Activated CD4-positive, alpha-beta T cell treated with anti-CD3 and anti-CD28 coated beads, Interleukin-2, amount 10 ng/mL, durations not matched to agents 24 days and 14 days (primary cell): ENCODE measurements at regions not wholly inside any gene's neighbourhood (a gene's known extent, or its start where the extent isn't known, plus 50 kb on each side); places are given as distances from the start of the nearest gene placed in this dataset.

ENCODE experiments used
- DNase-seq: peaks from one replicate; pipeline ENCODE4 v3.0.0; 2022
- H3K27ac Mint-ChIP-seq: one replicate; pipeline ENCODE4 v1.8.0; 2022; ENCODE audit warnings: mild to moderate bottlenecking, mixed read lengths
- H3K27me3 Mint-ChIP-seq: one replicate; pipeline ENCODE4 v1.8.0; 2022; ENCODE audit warnings: mixed read lengths
- H3K36me3 Mint-ChIP-seq: one replicate; pipeline ENCODE4 v1.8.0; 2022; ENCODE audit warnings: low read depth, mild to moderate bottlenecking, mixed read lengths
- H3K4me1 Mint-ChIP-seq: one replicate; pipeline ENCODE4 v1.8.0; 2021; ENCODE audit warnings: mixed read lengths
- H3K4me3 Mint-ChIP-seq: one replicate; pipeline ENCODE4 v1.8.0; 2022; ENCODE audit warnings: mild to moderate bottlenecking, moderate library complexity, mixed read lengths
- H3K9me3 Mint-ChIP-seq: one replicate; pipeline ENCODE4 v1.8.0; 2021; ENCODE audit warnings: mixed read lengths
- intact Hi-C: fragments of 100-400 bp; cut with micrococcal nuclease; formaldehyde crosslinking; loops from one replicate; pipeline ENCODE4 v1.15.1; 2023

DNA sequence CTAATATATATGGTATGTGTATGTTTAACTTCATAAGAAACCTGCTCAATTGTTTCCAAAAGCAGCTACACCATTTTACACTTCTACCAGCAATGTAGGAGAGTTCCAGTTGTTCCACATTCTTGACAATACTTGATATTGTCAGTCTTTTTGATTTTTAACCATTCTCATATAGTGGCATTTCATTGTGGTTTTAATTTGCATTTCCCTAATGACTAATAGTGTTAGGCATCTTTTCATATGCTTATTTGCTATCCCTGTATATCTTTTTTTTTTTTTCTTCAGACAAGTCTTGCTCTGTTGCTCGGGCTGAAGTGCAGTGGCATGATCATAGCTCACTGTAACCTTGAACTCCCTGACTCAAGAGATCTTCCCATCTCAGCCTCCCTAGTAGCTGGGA, 58.2 kb upstream of the TRIM2 start:
- peaks cover 2% of the 10 kb centered on the region for H3K4me1 Mint-ChIP-seq
- no peak overlapping the region for H3K4me3 Mint-ChIP-seq
- no peaks in the 10 kb centered on the region for H3K9me3 Mint-ChIP-seq
- H3K27me3 Mint-ChIP-seq: peaks cover 32% of the 10 kb centered on the region
- intact Hi-C loops: no loop called here
- H3K27ac Mint-ChIP-seq: no peak overlapping the region
- no peak for DNase-seq
- H3K36me3 Mint-ChIP-seq: no peaks in the 10 kb centered on the region

DNA sequence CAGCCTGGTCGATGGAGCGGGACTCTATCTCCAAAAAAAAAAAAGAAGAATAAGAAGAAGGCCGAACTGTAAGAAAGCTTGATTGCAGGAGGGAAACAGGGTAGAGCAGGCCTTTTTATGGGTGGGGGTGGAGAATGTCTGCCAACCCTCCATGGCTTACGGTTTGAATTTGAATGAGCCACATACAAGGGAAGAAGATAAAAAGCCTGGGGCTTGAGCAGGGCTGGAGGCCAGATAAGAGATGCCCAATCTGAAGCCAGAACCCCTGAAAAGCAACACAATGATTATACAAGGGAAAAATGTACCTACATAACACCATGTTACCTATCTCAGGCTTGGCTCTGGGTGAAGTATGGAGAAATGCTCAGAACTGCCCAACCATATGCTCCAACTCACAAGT, 57.3 kb upstream of the TRIM2 start:
- Mint-ChIP-seq H3K4me1 (peaks cover 6% of the 10 kb centered on the region), H3K27me3 (peaks cover 40% of the 10 kb centered on the region), H3K27ac (no peak overlapping the region), H3K9me3 (no peaks in the 10 kb centered on the region), H3K36me3 (no peaks in the 10 kb centered on the region), H3K4me3 (no peak overlapping the region)
- DNase-seq: no peak
- intact Hi-C loops: no loop called here

DNA sequence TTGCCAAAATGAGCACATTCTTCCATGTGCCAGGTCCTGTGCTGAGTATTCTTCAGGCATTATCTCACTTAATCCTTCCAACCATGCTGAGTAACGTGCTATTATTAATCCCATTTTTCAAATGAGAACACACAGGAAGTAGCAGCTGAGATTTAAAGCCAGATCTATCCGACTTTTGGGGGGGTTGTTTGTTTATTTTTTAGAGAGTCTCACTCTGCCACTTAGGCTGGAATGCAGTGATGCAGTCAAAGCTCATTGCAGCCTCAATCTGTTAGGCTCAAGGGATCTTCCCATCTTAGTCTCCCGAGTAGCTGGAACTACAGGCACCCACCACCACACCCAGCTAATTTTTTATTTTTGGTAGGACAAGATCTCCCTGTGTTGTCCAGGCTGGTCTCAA, 55.5 kb upstream of the TRIM2 start:
- intact Hi-C loops: no loop called here
- H3K27me3 Mint-ChIP-seq: peaks cover 40% of the 10 kb centered on the region

DNA sequence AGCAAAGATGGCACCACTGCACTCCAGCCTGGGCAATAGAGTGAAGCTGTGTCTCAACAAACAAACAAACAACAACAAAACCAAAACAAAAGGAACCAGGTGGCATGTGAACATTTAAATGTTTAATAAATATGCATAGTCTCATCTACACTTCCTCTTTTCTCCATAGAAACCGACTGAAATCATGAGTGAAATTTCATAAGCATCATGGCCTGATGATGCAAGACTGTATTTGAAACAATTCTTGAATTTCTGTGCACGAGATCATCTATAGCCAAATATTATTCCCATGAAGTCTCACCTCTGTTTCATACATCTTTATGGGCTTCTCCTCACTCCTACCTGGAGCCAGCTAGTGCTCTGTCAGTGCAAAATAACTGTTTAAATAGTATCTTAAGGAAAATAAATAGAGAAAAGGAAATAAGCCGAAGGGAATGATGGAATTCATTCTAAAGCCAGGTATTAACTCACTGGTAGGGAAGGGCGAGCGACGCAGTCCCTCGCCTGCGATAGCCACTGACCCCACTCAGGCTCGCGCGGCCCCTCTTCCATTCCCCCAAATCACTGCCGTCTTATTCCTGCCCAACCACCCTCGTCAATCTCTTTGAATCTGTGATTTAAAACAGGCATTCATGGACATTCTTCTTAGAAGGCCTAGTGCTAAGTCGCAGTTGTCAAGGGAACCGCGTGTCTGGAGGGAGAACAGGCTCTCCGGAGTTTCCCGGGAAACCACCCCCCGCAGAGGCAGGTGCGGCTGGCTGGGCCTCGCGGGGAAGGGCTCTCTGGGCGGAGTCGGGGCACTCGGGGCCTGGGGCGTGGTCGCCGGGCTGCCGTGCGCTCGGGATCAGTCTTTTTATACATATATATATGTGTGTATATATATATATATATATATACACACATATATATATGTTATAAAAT, 52.4 kb upstream of the TRIM2 start:
- H3K36me3 Mint-ChIP-seq: no peaks in the 10 kb centered on the region
- peak; percentile 71 for DNase-seq
- no peak overlapping the region for H3K4me3 Mint-ChIP-seq
- H3K27me3 Mint-ChIP-seq: peaks cover 43% of the 10 kb centered on the region
- H3K27ac Mint-ChIP-seq: no peak overlapping the region
- intact Hi-C loops: loop anchor here (2.0 to 10.0 kb wide), 5 partner anchors 97 to 583 kb away; partner anchors contain the start of gene MND1
- peaks cover 42% of the 10 kb centered on the region for H3K4me1 Mint-ChIP-seq
- no peaks in the 10 kb centered on the region for H3K9me3 Mint-ChIP-seq

More for the DNA sequence above, 55.5 kb upstream of the TRIM2 start:
- DNase-seq: no peak
- Mint-ChIP-seq H3K4me1 (peaks cover 19% of the 10 kb centered on the region), H3K27ac (no peak overlapping the region), H3K9me3 (no peaks in the 10 kb centered on the region), H3K4me3 (no peak overlapping the region), H3K36me3 (no peaks in the 10 kb centered on the region)

DNA sequence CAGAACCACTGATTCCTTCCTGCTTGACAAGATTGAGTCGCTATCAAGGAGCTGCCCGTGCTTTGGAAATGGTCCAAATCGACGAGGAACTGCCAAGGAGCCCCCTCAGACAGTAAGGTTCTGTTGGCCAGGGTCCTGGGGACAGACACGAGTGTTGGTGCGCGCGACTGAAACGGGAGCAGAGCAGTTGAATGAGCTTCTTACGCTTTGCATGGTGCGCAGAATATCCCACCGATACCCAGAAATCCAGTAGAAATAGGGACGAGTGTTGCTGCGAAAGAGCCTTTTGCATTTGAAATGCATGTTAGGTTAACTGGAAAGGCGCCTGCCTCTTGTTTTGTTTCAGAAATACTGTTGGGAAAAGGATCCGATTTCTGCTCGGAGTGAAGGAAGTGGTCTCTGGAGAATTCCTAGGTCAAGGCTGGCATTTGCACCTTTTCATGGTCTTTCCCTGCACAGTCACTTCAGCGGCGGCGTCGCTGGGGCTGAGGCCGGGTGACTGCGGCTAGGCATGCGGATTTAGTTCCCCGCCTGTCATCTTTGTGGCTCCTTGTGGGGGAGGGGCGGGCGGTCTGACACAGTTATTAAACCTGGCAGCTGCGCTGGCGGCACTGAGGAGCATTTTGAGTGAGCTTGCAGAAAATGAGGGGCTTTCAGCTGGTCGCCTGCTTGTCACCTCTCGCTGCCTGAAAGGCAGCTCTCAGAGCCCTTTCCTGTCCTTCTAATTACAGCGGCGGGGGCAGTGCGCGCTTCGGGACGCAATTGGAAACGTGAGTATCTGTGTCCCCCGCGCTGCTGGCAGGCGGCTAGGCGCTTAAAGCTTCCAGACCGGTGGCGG, 51.5 kb upstream of the TRIM2 start:
- peak; percentile 85 for DNase-seq
- H3K9me3 Mint-ChIP-seq: no peaks in the 10 kb centered on the region
- H3K27ac Mint-ChIP-seq: peak overlapping the region; percentile 79
- H3K36me3 Mint-ChIP-seq: no peaks in the 10 kb centered on the region
- intact Hi-C loops: loop anchor here (1.0 to 10.0 kb wide), 6 partner anchors 37 to 582 kb away; partner anchors contain the start of gene MND1
- peak overlapping the region; percentile 89 for H3K4me3 Mint-ChIP-seq
- H3K4me1 Mint-ChIP-seq: peaks cover 48% of the 10 kb centered on the region
- H3K27me3 Mint-ChIP-seq: peaks cover 40% of the 10 kb centered on the region

DNA sequence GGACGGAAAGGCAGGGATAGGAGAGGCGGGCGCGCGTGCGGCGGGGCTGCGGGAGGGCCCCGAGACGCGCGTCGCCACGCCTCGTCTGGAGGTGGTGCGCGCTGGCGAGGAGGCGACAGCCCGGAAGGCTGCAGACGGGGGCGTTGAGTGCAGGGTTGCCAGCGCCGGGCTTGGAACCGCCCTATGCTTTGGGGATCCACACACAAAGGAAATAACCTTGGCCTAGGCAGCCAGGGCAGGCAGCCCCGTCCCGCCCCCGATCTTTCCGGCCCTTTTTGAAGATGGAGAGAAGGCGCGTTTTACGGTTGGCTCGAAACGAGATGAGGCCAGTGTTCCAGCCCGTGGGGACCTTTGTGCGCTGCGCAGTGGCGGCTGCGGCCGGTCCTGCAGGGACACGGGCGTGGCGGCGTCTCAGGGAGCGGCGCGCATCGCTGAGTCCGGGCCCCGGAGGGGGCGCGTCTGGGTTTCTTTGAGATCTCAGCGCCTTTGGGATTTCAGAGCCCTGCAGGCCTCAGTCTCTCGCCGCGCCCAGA, 50.8 kb upstream of the TRIM2 start:
- Mint-ChIP-seq H3K4me3 (peak overlapping the region; percentile 89), H3K4me1 (peaks cover 48% of the 10 kb centered on the region), H3K36me3 (no peaks in the 10 kb centered on the region), H3K27me3 (peaks cover 36% of the 10 kb centered on the region), H3K9me3 (no peaks in the 10 kb centered on the region), H3K27ac (peak overlapping the region; percentile 79)
- DNase-seq: peak; percentile 92
- intact Hi-C loops: loop anchor here (1.0 to 10.0 kb wide), 6 partner anchors 38 to 581 kb away; partner anchors contain the start of gene MND1

DNA sequence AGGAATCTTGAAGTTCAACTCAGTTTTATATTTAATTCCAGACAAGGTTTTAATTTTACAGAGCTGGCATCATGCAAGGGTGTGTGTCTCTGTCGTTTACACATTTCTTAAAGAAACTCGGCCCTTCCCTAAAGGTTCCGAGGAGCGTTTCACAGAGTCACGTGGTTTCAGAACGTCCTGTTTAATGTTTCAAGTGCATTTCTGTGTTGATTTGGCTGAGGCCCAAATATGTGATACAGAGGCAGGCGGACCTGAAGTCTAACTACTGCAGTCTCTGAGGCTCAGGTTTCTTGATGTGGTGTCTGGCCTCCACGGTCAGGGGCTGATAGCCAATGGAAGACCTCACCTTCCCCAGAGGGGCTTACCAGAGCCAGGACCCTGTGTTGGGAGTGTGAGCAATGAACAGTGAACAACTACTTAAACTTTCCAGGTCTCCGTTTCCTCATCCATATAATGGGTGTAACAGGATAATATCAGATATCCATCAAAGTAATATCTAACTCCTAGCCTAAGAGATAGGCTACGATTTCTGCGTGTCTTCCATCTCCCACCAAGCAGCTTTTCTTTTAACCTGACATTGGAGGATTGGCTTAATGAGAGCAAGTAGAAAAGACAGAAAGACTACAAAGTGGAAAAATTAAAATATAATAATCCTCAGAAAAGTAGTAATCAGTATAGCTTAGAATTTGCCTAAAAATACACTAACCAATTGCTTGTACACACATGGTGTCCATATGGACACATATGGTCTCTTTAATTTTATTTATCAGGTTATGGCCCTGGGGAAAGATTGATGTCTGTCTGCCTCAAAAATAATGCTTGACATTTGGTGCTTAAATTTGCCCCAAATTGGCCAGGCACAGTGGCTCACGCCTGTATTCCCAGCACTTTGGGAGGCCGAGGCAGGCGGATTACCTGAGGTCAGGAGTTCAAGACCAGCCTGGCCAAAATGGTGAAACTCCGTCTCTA, 50.0 kb upstream of the TRIM2 start:
- Mint-ChIP-seq H3K9me3 (no peaks in the 10 kb centered on the region), H3K4me1 (peaks cover 48% of the 10 kb centered on the region), H3K36me3 (no peaks in the 10 kb centered on the region), H3K27ac (peak overlapping the region; percentile 57), H3K27me3 (peaks cover 31% of the 10 kb centered on the region), H3K4me3 (peak overlapping the region; percentile 89)
- DNase-seq: peak; percentile 65
- intact Hi-C loops: loop anchor here (10.0 kb wide), 3 partner anchors 281 to 581 kb away; no protein-coding TSS in a partner anchor
